ENCODE measurements at regions not wholly inside any gene's neighbourhood (a gene's known extent, or its start where the extent isn't known, plus 50 kb on each side); places are given as distances from the start of the nearest gene placed in this dataset.

DNA sequence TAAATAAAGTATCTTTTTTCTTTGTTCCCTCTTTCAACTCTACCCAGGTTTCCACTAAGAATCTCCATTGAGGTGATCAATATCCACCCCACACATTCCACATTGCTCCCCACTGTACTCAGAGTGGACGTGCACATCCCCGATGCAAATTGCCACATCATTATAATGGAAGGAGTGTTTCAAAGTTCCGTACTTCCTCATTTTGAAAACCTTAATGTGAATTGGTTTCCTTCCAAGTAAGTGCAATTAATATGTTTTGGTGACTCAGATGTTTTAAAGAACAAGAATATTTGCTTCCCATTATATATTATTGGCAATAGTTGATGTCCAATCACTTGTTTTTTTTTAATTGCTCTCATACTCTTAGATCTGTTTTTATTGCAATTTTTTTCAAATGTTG is 463.6 kb downstream of the HACE1 start:
- TF ChIP-seq, protein P1, sequence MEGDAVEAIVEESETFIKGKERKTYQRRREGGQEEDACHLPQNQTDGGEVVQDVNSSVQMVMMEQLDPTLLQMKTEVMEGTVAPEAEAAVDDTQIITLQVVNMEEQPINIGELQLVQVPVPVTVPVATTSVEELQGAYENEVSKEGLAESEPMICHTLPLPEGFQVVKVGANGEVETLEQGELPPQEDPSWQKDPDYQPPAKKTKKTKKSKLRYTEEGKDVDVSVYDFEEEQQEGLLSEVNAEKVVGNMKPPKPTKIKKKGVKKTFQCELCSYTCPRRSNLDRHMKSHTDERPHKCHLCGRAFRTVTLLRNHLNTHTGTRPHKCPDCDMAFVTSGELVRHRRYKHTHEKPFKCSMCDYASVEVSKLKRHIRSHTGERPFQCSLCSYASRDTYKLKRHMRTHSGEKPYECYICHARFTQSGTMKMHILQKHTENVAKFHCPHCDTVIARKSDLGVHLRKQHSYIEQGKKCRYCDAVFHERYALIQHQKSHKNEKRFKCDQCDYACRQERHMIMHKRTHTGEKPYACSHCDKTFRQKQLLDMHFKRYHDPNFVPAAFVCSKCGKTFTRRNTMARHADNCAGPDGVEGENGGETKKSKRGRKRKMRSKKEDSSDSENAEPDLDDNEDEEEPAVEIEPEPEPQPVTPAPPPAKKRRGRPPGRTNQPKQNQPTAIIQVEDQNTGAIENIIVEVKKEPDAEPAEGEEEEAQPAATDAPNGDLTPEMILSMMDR (IDR thresholded peaks at IDR 0.05; ENCODE audit: insufficient read depth, missing control alignments): no peak
- DNase-seq (ENCODE audit: insufficient read length, low spot score): no peak
- FAIRE-seq: no peak

DNA sequence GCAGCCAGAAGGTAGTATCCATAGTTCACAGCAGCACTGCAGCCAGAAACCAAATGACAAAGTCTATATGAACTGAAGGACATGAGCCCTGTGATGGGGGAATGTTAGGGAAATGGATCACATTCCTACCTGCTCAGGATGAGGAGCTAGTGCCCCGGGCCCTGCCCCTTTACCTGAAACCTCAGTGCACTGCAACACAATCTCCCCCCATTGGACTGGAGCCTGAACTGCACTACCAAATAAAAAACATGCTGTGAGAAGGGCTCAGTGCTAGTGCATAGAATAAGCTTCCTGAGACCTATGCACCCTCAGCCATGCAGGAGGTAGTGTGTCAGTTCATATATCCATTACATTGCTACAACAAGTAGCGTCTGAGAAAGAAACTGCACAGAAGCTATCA is 477.8 kb downstream of the HACE1 start:
- FAIRE-seq (no peak), DNase-seq (ENCODE audit: insufficient read length, low spot score) (no peak)
- TF ChIP-seq, protein P1 (IDR thresholded peaks at IDR 0.05; ENCODE audit: insufficient read depth, missing control alignments): no peak

DNA sequence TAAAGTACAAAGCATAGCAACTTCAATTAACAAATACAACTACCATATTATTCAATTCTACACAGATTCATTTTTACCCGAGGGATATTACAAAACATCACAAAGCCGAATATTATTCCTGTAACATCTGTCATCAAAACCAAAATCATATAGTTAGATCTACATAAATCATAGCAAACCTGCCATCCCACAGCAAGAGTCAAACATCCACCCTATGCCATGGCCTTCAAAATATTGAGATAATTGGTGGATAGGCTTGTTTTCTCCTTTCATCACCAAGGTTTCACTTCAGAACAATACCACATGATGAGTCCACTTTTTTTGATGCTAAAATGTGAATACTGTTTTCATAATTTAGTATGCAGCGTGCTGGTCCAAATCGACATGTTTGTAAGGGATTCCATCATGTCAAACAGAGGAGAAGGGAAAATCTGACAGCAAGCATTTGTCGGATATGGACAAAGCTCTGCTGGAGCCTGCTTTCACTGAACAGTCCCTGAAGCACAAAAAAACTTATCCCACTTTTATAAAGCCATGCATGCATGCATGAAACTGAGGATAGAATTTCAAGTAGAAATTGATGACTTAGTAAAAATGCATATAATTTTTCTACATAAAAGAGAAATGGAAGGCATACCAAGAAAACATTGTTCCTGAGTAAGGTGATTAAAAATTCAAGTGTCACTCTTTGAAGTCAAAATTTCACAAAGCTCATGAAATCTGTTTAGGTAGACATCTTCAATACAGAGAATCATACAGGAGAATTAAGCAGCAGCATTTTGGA is 494.1 kb downstream of the HACE1 start:
- FAIRE-seq (no peak), DNase-seq (ENCODE audit: insufficient read length, low spot score) (no peak)
- TF ChIP-seq, protein P1 (IDR thresholded peaks at IDR 0.05; ENCODE audit: insufficient read depth, missing control alignments): no peak

DNA sequence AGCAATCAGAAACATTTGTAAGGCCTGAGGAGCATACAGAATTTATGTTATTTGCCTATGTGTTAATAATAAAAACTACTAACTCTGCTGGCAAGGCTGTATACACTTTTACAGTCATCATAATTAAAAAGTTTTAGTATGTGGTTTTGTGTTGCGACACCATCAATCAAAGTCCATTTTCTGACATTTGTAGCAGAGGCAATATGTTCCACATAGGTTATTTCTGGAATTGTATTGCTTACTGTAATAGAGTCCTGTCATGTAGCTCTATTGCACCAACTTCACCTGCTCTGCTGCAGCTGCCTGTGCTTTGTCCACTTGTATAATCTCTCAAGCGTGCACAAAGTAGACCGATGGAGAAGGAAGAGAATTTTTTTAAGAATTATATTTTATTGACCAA is 501.8 kb downstream of the HACE1 start:
- TF ChIP-seq, protein P1 (IDR thresholded peaks at IDR 0.05; ENCODE audit: insufficient read depth, missing control alignments): no peak
- DNase-seq (ENCODE audit: insufficient read length, low spot score) (no peak), FAIRE-seq (no peak)

DNA sequence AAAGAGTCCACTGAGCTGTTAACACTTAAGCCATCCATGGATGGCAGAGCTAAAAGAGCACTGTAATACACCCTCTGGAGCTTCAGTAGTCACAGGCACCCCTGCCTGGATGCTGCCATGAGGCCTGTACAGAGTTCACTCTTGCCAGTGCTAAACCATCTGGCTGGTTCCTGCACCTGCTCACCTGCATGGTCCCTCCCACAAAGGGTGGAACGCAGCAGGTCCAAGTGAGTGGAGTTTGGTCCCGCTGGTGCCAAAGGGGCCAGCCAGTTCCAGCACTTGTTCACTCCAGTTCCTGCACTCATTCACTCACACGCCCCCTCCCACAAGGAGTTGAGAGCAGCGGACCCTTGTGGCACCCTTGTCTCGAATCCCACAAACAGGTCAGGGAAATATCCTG is 503.5 kb downstream of the HACE1 start:
- DNase-seq (ENCODE audit: insufficient read length, low spot score) (no peak), FAIRE-seq (no peak)
- TF ChIP-seq, protein P1 (IDR thresholded peaks at IDR 0.05; ENCODE audit: insufficient read depth, missing control alignments): no peak

DNA sequence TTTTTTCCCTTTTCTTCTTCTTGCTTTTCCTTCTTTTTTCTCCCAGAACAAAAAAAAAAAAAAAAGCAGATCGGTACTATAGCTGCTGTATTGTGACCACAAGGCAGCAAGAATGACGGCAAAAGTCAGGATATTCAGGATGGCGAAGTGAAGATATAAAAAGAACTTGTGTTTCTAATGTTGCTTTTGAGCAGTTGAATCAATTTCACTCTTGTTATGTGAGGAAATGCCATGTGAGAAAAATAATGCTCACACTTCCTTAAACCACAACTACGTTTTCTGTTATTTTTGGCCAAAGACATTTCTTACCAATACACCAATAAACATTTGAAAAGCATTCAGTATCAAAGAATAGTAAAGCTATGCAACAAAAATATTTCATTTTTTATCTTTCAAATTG is 510.5 kb downstream of the HACE1 start:
- TF ChIP-seq, protein P1 (IDR thresholded peaks at IDR 0.05; ENCODE audit: insufficient read depth, missing control alignments): no peak
- DNase-seq (ENCODE audit: insufficient read length, low spot score): no peak
- FAIRE-seq: no peak

DNA sequence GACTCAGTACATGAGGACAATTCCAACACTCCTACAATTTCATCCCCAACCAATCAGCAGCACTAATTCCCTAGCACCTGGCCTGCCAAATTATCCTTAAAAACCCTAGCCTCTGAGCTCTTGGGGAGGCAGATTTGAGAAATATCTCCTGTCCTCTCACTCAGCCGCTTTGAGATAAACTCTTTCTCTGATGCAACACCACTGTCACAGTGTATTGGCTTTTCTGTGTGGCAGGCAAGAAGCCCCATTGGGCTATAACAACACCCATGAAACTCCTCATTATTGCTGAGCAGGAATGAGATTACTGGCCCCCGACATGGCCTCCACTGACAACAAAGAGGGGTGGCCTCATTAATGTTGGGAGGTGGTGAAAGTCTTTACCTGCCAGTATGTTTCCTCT is 515.5 kb downstream of the HACE1 start:
- DNase-seq (ENCODE audit: insufficient read length, low spot score): no peak
- FAIRE-seq: no peak
- TF ChIP-seq, protein P1 (IDR thresholded peaks at IDR 0.05; ENCODE audit: insufficient read depth, missing control alignments): no peak
